ENCODE measurements at regions not wholly inside any gene's neighbourhood (a gene's known extent, or its start where the extent isn't known, plus 50 kb on each side); places are given as distances from the start of the nearest gene placed in this dataset.

- peaks cover 44% of the 10 kb centered on the region for H3K4me1 ChIP-seq (ENCODE audit: insufficient read depth, low read length)
- ChIA-PET CTCF (ENCODE audit: low intra/inter-chr PET ratio, low total read pairs) (no interaction called here), POLR2A (no interaction called here)
- no peaks in the 10 kb centered on the region for H4K20me1 ChIP-seq (ENCODE audit: insufficient read depth, low read length)
- FAIRE-seq (no peak), ATAC-seq (peak; percentile 31; the same call in 1 of the 3 replicates), DNase-seq (ENCODE audit: low spot score) (peak; percentile 72)
- H3K27me3 ChIP-seq (ENCODE audit: control insufficient read depth in 1 of 2, insufficient read depth in 2 of 2, low read length in 2 of 2): no peaks in the 10 kb centered on the region
- in situ Hi-C loops (cut with HindIII; ENCODE audit: extremely low pct_ligation_motif_present, low pct_unique_long_range_greater_than_20kb) (loop anchor here (10.0 kb wide), 1 partner anchor 96 kb away; no protein-coding TSS in a partner anchor), intact Hi-C loops (cut with micrococcal nuclease; ENCODE audit: unreplicated experiment) (loop anchor here (5.0 kb wide), 2 partner anchors 77 to 98 kb away; no protein-coding TSS in a partner anchor)
- no peaks in the 10 kb centered on the region for H3K9me3 ChIP-seq (ENCODE audit: low read length)
- no peaks in the 10 kb centered on the region for H3K79me2 ChIP-seq (ENCODE audit: insufficient read depth, low read length)
- no peak overlapping the region for H2AFZ ChIP-seq (ENCODE audit: low read length)
- H3K36me3 ChIP-seq (replicated peaks in 1 of 2; ENCODE audit: control insufficient read depth in 1 of 2, insufficient read depth in 2 of 2, low read length in 2 of 2): no peaks in the 10 kb centered on the region
- H3K4me2 ChIP-seq (ENCODE audit: low read depth, low read length): no peak overlapping the region
- WGBS (ENCODE audit: low lambda C conversion rate): 88% methylated on average over 2 of the region's 2 CpGs
- no TSS peak for BruUV-seq (replicated peaks)
- no peak overlapping the region for H3K9ac ChIP-seq (ENCODE audit: insufficient read depth, low read depth, low read length)
- no peak overlapping the region for H3K4me3 ChIP-seq (replicated peaks in 1 of 3; ENCODE audit: insufficient read depth in 1 of 3, low read depth in 2 of 3, low read length in 3 of 3)
- H3K27ac ChIP-seq (ENCODE audit: extremely low read length, insufficient read depth, low read length): no peak overlapping the region
- TF ChIP-seq BCL6 (CRISPR knock-in tag; IDR thresholded peaks at IDR 0.05) (peak; percentile 65), CSRNP2 (CRISPR knock-in tag; conservative IDR thresholded peaks at IDR 0.05; ENCODE audit: low read depth) (no peak), ZNF12 (CRISPR knock-in tag; IDR thresholded peaks at IDR 0.05) (0 out of 2 replicates have a peak, but pooled peaks have one; percentile 21), RERE (CRISPR knock-in tag; IDR thresholded peaks at IDR 0.05; ENCODE audit: low read depth) (no peak), CEBPB (IDR thresholded peaks at IDR 0.05; ENCODE audit: borderline replicate concordance, low read depth, low read length) (peak; percentile 89), CEBPG (CRISPR knock-in tag; IDR thresholded peaks at IDR 0.05) (peak; percentile 59), EP300 (IDR thresholded peaks at IDR 0.05; ENCODE audit: low read depth in 2 of 2, low read length in 2 of 2) (0 out of 4 replicates have a peak, but pooled peaks of 1 of the 2 experiments have one; percentile 16), EP300 (CRISPR knock-in tag; IDR thresholded peaks at IDR 0.05; ENCODE audit: borderline replicate concordance) (no peak), BCLAF1 (IDR thresholded peaks at IDR 0.05) (no peak), FOSL2 (CRISPR knock-in tag; IDR thresholded peaks at IDR 0.05) (peak; percentile 89), GATAD2A (CRISPR knock-in tag; IDR thresholded peaks at IDR 0.05) (peak; percentile 25; the same call in 1 of the 2 replicates), ZNF644 (CRISPR knock-in tag; IDR thresholded peaks at IDR 0.05; ENCODE audit: low read depth) (peak; percentile 58; the same call in 1 of the 2 replicates), ARID3A (IDR thresholded peaks at IDR 0.05; ENCODE audit: low read depth, low read length) (0 out of 2 replicates have a peak, but pooled peaks have one; percentile 32)
These were observed 1193.7 kb downstream of the GALC start for GRCh38 chr14:86799244-86799647.
